HUES6 (cell line): ENCODE measurements at regions not wholly inside any gene's neighbourhood (a gene's known extent, or its start where the extent isn't known, plus 50 kb on each side); places are given as distances from the start of the nearest gene placed in this dataset.

Experiments
- H3K27ac ChIP-seq: 2 replicates; pipeline ENCODE4 v1.7.0; 2013; ENCODE audit warnings: low read depth, mild to moderate bottlenecking, low read length, inconsistent platforms
- H3K27me3 ChIP-seq: 2 replicates; pipeline ENCODE4 v1.6.1; 2013; ENCODE audit warnings: low read length; ENCODE audit not compliant: control insufficient read depth, insufficient read depth
- H3K36me3 ChIP-seq: 2 replicates; pipeline ENCODE4 v1.6.1; 2013; ENCODE audit warnings: low read length; ENCODE audit not compliant: control insufficient read depth, insufficient read depth
- H3K4me1 ChIP-seq: 2 replicates; pipeline ENCODE4 v1.6.1; 2013; ENCODE audit warnings: low read length; ENCODE audit not compliant: control insufficient read depth, insufficient read depth
- H3K4me3 ChIP-seq: 2 replicates; pipeline ENCODE4 v1.5.1; 2013; ENCODE audit warnings: low read depth, low read length
- H3K9ac ChIP-seq: one replicate; pipeline ENCODE4 v1.6.1; 2013; ENCODE audit warnings: mild to moderate bottlenecking, low read length
- H3K9me3 ChIP-seq: 2 replicates; pipeline ENCODE4 v1.6.1; 2013; ENCODE audit warnings: low read depth, low read length; ENCODE audit not compliant: control insufficient read depth, insufficient read depth

- H3K9ac ChIP-seq: no peak overlapping the region
- no peaks in the 10 kb centered on the region for H3K9me3 ChIP-seq
- peaks cover 58% of the 10 kb centered on the region for H3K27me3 ChIP-seq
- no peak overlapping the region for H3K27ac ChIP-seq
- no peak overlapping the region for H3K4me3 ChIP-seq
- H3K4me1 ChIP-seq: 0 out of 2 replicates have a peak, but pooled peaks cover 8% of the 10 kb centered on the region
- no peaks in the 10 kb centered on the region for H3K36me3 ChIP-seq
These were observed 113.8 kb upstream of the C14orf180 start for GRCh38 chr14:104465482-104466390.

GRCh38 chr14:104467236-104467635 is 112.3 kb upstream of the C14orf180 start:
- Histone ChIP-seq H3K9ac (no peak overlapping the region), H3K36me3 (no peaks in the 10 kb centered on the region), H3K27ac (no peak overlapping the region), H3K4me1 (0 out of 2 replicates have a peak, but pooled peaks cover under 1% of the 10 kb centered on the region), H3K27me3 (peaks cover 45% of the 10 kb centered on the region), H3K9me3 (no peaks in the 10 kb centered on the region), H3K4me3 (no peak overlapping the region)

GRCh38 chr14:104467641-104468040 is 111.9 kb upstream of the C14orf180 start:
- Histone ChIP-seq H3K36me3 (no peaks in the 10 kb centered on the region), H3K9me3 (no peaks in the 10 kb centered on the region), H3K27ac (no peak overlapping the region), H3K9ac (no peak overlapping the region), H3K4me3 (no peak overlapping the region), H3K4me1 (no peaks in the 10 kb centered on the region), H3K27me3 (peaks cover 41% of the 10 kb centered on the region)

GRCh38 chr14:104469591-104469990 is 110.0 kb upstream of the C14orf180 start:
- H3K9me3 ChIP-seq: no peaks in the 10 kb centered on the region
- H3K36me3 ChIP-seq: no peaks in the 10 kb centered on the region

DNA sequence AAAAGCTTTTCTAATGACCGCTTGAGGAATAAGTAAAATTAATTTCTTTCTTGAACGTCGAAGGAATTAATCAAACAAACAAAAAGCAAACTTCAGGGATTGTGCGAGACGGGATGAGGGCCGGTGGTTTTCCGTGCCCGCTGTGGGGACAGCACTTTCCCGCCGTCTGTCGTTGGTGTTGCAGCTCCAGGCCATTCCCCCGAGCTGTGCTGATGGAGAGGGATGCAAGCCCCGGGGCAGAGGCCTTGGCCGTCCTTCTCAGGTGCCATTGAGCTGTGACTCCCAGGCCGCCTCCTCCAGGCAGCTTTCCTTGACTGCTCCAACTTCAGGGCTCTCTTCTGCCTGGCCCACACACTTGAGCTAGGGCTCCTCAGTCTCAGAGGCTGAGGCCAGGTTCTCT is 109.0 kb upstream of the C14orf180 start:
- Histone ChIP-seq H3K9me3 (no peaks in the 10 kb centered on the region), H3K27me3 (peaks cover 14% of the 10 kb centered on the region; the same call in 1 of the 2 replicates), H3K27ac (no peak overlapping the region), H3K36me3 (no peaks in the 10 kb centered on the region), H3K9ac (no peak overlapping the region), H3K4me3 (no peak overlapping the region), H3K4me1 (no peaks in the 10 kb centered on the region)

More at GRCh38 chr14:104469591-104469990, 110.0 kb upstream of the C14orf180 start:
- H3K4me3 ChIP-seq: no peak overlapping the region
- no peaks in the 10 kb centered on the region for H3K4me1 ChIP-seq
- H3K9ac ChIP-seq: no peak overlapping the region
- H3K27me3 ChIP-seq: peaks cover 24% of the 10 kb centered on the region; the same call in 1 of the 2 replicates
- H3K27ac ChIP-seq: no peak overlapping the region

DNA sequence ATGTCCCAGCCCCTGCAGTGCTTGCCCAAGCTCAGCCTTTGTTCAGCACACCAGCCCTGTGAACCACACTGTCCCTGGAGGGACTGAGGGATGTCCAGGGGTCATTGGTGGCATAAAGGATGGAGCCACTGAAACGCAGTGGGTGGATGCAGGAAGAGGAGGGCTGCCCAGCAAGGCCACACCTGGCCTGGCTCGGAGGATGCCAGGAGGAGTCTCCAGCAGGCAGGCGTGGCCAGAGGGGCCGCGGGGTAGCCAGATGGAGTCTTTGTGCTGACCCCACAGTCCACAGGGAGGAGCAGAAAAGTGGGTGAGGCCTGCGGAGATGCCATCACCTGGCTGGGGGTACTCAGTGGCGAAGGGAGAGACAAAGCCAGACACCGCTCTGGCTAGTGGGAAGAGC is 108.5 kb upstream of the C14orf180 start:
- H3K4me3 ChIP-seq: no peak overlapping the region
- no peak overlapping the region for H3K27ac ChIP-seq
- H3K9ac ChIP-seq: no peak overlapping the region
- H3K36me3 ChIP-seq: no peaks in the 10 kb centered on the region
- no peaks in the 10 kb centered on the region for H3K9me3 ChIP-seq
- H3K27me3 ChIP-seq: peaks cover 9% of the 10 kb centered on the region; the same call in 1 of the 2 replicates
- no peaks in the 10 kb centered on the region for H3K4me1 ChIP-seq

DNA sequence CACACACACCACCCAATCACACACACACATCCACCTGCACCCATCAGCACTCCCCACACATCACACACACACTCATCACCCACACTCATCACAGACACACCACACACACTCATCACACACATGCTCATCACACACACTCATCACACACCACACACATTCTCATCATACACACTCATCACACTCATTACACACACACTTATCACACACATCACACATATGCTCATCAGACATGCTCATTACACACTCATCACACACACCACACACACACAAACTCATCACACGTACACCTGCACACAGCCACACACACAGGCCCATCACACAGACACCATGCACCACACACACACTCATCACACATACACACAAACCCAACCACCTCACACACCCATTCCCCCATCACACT is 107.5 kb upstream of the C14orf180 start:
- H3K27me3 ChIP-seq: peaks cover 6% of the 10 kb centered on the region; the same call in 1 of the 2 replicates

DNA sequence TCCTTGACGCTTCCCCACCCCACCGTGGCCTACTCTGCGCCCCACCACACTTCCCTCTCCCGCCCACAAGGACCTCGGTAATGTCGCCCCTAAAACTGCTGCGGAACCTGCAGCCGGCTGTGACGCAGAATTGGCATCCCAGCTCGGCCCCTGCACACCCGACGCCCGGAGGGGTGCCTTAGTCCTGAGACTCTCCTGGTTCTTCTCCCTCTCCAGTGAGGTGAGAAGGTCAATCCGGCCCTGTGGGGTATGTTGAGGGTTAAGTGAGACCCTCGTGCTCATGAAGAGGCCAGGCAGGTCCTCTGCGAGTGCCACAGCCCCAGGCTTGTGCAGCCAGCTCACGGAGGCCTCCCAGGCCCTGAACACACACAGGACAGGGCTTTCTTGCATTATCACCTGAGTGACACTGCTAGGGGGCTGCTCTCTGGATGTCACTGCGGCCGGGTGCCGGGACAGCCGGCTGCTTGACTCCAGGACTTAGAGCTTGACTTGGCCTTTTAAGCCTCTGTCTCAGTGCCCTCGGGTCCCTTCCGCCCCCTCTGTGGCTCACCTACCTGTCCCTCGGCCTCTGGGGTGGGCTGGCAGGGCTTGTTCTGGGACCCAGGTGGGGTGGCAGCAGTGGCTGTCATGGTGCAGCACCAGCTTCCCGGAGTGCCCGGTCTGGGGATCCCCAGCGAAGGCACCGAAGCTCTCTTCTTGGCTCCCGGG is 106.9 kb upstream of the C14orf180 start:
- Histone ChIP-seq H3K27ac (no peak overlapping the region), H3K9ac (no peak overlapping the region), H3K9me3 (no peaks in the 10 kb centered on the region), H3K27me3 (no peaks in the 10 kb centered on the region; the same call in 1 of the 2 replicates), H3K4me3 (no peak overlapping the region), H3K36me3 (no peaks in the 10 kb centered on the region), H3K4me1 (no peaks in the 10 kb centered on the region)

More for the DNA sequence above, 107.5 kb upstream of the C14orf180 start:
- Histone ChIP-seq H3K4me1 (no peaks in the 10 kb centered on the region), H3K27ac (no peak overlapping the region), H3K4me3 (no peak overlapping the region), H3K9ac (no peak overlapping the region), H3K36me3 (no peaks in the 10 kb centered on the region), H3K9me3 (no peaks in the 10 kb centered on the region)

DNA sequence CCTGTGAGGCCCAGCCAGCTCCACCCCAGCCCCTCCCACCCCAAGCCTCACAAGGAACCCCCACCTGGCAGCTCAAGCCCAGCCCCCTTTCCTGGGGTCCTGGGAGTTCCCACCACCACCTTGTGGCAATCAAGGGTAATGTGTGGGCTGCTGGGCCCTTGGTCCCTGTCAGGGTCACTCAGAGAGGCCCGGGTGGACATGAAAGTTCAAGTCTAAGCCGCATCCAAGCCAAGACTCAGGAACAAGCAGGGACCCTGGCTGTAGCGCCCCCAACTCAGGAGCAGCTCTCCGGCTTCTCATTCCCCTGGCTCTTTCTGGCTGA is 106.4 kb upstream of the C14orf180 start:
- Histone ChIP-seq H3K27ac (no peak overlapping the region), H3K9ac (no peak overlapping the region), H3K9me3 (no peaks in the 10 kb centered on the region), H3K4me3 (no peak overlapping the region), H3K4me1 (no peaks in the 10 kb centered on the region), H3K27me3 (no peaks in the 10 kb centered on the region), H3K36me3 (no peaks in the 10 kb centered on the region)

- no peak overlapping the region for H3K27ac ChIP-seq
- no peak overlapping the region for H3K9ac ChIP-seq
- no peaks in the 10 kb centered on the region for H3K27me3 ChIP-seq
These were observed 105.7 kb upstream of the C14orf180 start for GRCh38 chr14:104473649-104474494.

More at GRCh38 chr14:104473649-104474494, 105.7 kb upstream of the C14orf180 start:
- Histone ChIP-seq H3K4me3 (no peak overlapping the region), H3K9me3 (no peaks in the 10 kb centered on the region), H3K36me3 (no peaks in the 10 kb centered on the region), H3K4me1 (no peaks in the 10 kb centered on the region)
